Hepatocyte (in vitro differentiated cells): ENCODE measurements at regions not wholly inside any gene's neighbourhood (a gene's known extent, or its start where the extent isn't known, plus 50 kb on each side); places are given as distances from the start of the nearest gene placed in this dataset.
"Not testable (repeated sequence)": the region's sequence is repeated elsewhere in the genome, so short reads cannot be mapped to it uniquely, and the experiment has no call there.

Source experiments
- DNase-seq: peaks from one replicate; pipeline ENCODE4 v3.0.0-alpha.2; 2016; ENCODE audit warnings: low spot score
- H2AFZ ChIP-seq: fragments of 200-600 bp; sonication (generic); 2 replicates; pipeline ENCODE4 v1.6.0; 2016; ENCODE audit warnings: antibody characterized with exemption, mild to moderate bottlenecking
- H3K27ac ChIP-seq: fragments of 200-600 bp; sonication (generic); 2 replicates; pipeline ENCODE4 v1.5.1; 2016; ENCODE audit warnings: mild to moderate bottlenecking
- H3K27me3 ChIP-seq: fragments of 200-600 bp; sonication (generic); 2 replicates; pipeline ENCODE4 v1.6.1; 2016
- H3K36me3 ChIP-seq: fragments of 200-600 bp; sonication (generic); replicated peaks from 2 replicates; pipeline ENCODE4 v1.5.1; 2016; ENCODE audit warnings: low read depth; ENCODE audit not compliant: insufficient read depth
- H3K4me1 ChIP-seq: fragments of 200-600 bp; sonication (generic); 2 replicates; pipeline ENCODE4 v1.5.1; 2016; ENCODE audit warnings: mild to moderate bottlenecking, moderate library complexity; ENCODE audit not compliant: insufficient read depth
- H3K4me2 ChIP-seq: fragments of 200-600 bp; sonication (generic); 2 replicates; pipeline ENCODE4 v1.6.0; 2016
- H3K4me3 ChIP-seq: fragments of 200-600 bp; sonication (generic); 2 replicates; pipeline ENCODE4 v1.5.1; 2016; ENCODE audit warnings: mild to moderate bottlenecking
- H3K79me2 ChIP-seq: fragments of 200-600 bp; sonication (generic); 2 replicates; pipeline ENCODE4 v1.6.0; 2017; ENCODE audit warnings: mild to moderate bottlenecking
- H3K9me2 ChIP-seq: fragments of 200-600 bp; sonication (generic); replicated peaks from 2 replicates; pipeline ENCODE4 v1.6.0; 2017; ENCODE audit warnings: mild to moderate bottlenecking; ENCODE audit not compliant: insufficient read depth
- H3K9me3 ChIP-seq: fragments of 200-600 bp; sonication (generic); 2 replicates; pipeline ENCODE4 v1.5.1; 2016; ENCODE audit warnings: low read depth, mild to moderate bottlenecking
- H4K20me1 ChIP-seq: fragments of 200-600 bp; sonication (generic); 2 replicates; pipeline ENCODE4 v1.6.0; 2016; ENCODE audit warnings: mild to moderate bottlenecking; ENCODE audit not compliant: insufficient read depth, poor library complexity, severe bottlenecking
- EZH2 ChIP-seq: fragments of 200-600 bp; sonication (generic); IDR thresholded peaks from 2 replicates; pipeline ENCODE4 v1.6.1; 2016; ENCODE audit warnings: antibody characterized with exemption, mild to moderate bottlenecking, borderline replicate concordance
- EZH2phosphoT487 ChIP-seq: fragments of 200-600 bp; sonication (generic); IDR thresholded peaks from one replicate; pipeline ENCODE4 v1.6.1; 2018; ENCODE audit warnings: antibody characterized with exemption, mild to moderate bottlenecking, low read depth, moderate library complexity; ENCODE audit not compliant: unreplicated experiment, severe bottlenecking
- WGBS: methylation state at CpG from one replicate; pipeline ENCODE4 v1.1.6; 2016; ENCODE audit warnings: low lambda C conversion rate; ENCODE audit errors: missing lambda C conversion rate; 5-methylcytosine and 5-hydroxymethylcytosine counted together
- TF ChIP-seq, protein P1 (sequence below): fragments of 200-600 bp; sonication (generic); IDR thresholded peaks from 2 replicates; pipeline ENCODE4 v1.5.1; 2016; ENCODE audit warnings: antibody characterized with exemption, mild to moderate bottlenecking; ENCODE audit not compliant: poor library complexity

GRCh38 chr9:30348904-30349303 is 2035.5 kb upstream of the ACO1 start:
- WGBS: 90% methylated on average over 15 of the region's 15 CpGs
- no peaks in the 10 kb centered on the region for H3K27me3 ChIP-seq
- no peak overlapping the region for H3K4me2 ChIP-seq
- no peak overlapping the region for H3K27ac ChIP-seq
- H2AFZ ChIP-seq: no peak overlapping the region
- no peak for DNase-seq
- no peaks in the 10 kb centered on the region for H3K36me3 ChIP-seq
- H3K9me2 ChIP-seq: no peaks in the 10 kb centered on the region
- no peaks in the 10 kb centered on the region for H4K20me1 ChIP-seq
- TF ChIP-seq, protein P1, sequence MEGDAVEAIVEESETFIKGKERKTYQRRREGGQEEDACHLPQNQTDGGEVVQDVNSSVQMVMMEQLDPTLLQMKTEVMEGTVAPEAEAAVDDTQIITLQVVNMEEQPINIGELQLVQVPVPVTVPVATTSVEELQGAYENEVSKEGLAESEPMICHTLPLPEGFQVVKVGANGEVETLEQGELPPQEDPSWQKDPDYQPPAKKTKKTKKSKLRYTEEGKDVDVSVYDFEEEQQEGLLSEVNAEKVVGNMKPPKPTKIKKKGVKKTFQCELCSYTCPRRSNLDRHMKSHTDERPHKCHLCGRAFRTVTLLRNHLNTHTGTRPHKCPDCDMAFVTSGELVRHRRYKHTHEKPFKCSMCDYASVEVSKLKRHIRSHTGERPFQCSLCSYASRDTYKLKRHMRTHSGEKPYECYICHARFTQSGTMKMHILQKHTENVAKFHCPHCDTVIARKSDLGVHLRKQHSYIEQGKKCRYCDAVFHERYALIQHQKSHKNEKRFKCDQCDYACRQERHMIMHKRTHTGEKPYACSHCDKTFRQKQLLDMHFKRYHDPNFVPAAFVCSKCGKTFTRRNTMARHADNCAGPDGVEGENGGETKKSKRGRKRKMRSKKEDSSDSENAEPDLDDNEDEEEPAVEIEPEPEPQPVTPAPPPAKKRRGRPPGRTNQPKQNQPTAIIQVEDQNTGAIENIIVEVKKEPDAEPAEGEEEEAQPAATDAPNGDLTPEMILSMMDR: no peak
- no peak for TF ChIP-seq EZH2phosphoT487
- no peak for TF ChIP-seq EZH2
- H3K4me3 ChIP-seq: no peak overlapping the region
- H3K4me1 ChIP-seq: no peaks in the 10 kb centered on the region
- H3K9me3 ChIP-seq: no peaks in the 10 kb centered on the region
- H3K79me2 ChIP-seq: no peaks in the 10 kb centered on the region

- Histone ChIP-seq H3K4me1 (no peaks in the 10 kb centered on the region), H3K9me3 (no peaks in the 10 kb centered on the region), H2AFZ (no peak overlapping the region), H3K79me2 (no peaks in the 10 kb centered on the region), H3K27ac (no peak overlapping the region), H3K27me3 (no peaks in the 10 kb centered on the region), H3K36me3 (no peaks in the 10 kb centered on the region), H3K9me2 (no peaks in the 10 kb centered on the region), H3K4me3 (no peak overlapping the region), H3K4me2 (no peak overlapping the region), H4K20me1 (no peaks in the 10 kb centered on the region)
- WGBS: 92% methylated on average over 19 of the region's 19 CpGs
- no peak for DNase-seq
- TF ChIP-seq EZH2phosphoT487 (no peak), EZH2 (no peak)
- TF ChIP-seq, protein P1: no peak
Measured at GRCh38 chr9:30349526-30350513, 2034.6 kb upstream of the ACO1 start.

- H3K36me3 ChIP-seq: no peaks in the 10 kb centered on the region
- H4K20me1 ChIP-seq: no peaks in the 10 kb centered on the region
- no peak for DNase-seq
- H3K4me3 ChIP-seq: no peak overlapping the region
- H3K9me3 ChIP-seq: no peaks in the 10 kb centered on the region
- no peaks in the 10 kb centered on the region for H3K27me3 ChIP-seq
- TF ChIP-seq EZH2 (no peak), EZH2phosphoT487 (no peak)
- no peak overlapping the region for H3K4me2 ChIP-seq
- no peak overlapping the region for H3K27ac ChIP-seq
- H2AFZ ChIP-seq: no peak overlapping the region
- no peaks in the 10 kb centered on the region for H3K9me2 ChIP-seq
- 86% methylated on average over 4 of the region's 4 CpGs for WGBS
- H3K4me1 ChIP-seq: no peaks in the 10 kb centered on the region
- H3K79me2 ChIP-seq: no peaks in the 10 kb centered on the region
Measured at GRCh38 chr9:30356221-30356620, 2028.2 kb upstream of the ACO1 start.

GRCh38 chr9:30362373-30362772 is 2022.1 kb upstream of the ACO1 start:
- Histone ChIP-seq H3K9me3 (no peaks in the 10 kb centered on the region), H3K4me2 (no peak overlapping the region), H3K27ac (no peak overlapping the region), H3K4me1 (no peaks in the 10 kb centered on the region), H3K36me3 (no peaks in the 10 kb centered on the region), H4K20me1 (no peaks in the 10 kb centered on the region), H2AFZ (no peak overlapping the region), H3K27me3 (no peaks in the 10 kb centered on the region), H3K79me2 (no peaks in the 10 kb centered on the region), H3K9me2 (no peaks in the 10 kb centered on the region), H3K4me3 (no peak overlapping the region)
- TF ChIP-seq EZH2: no peak
- TF ChIP-seq EZH2phosphoT487: no peak
- TF ChIP-seq, protein P1: no peak
- DNase-seq: no peak

DNA sequence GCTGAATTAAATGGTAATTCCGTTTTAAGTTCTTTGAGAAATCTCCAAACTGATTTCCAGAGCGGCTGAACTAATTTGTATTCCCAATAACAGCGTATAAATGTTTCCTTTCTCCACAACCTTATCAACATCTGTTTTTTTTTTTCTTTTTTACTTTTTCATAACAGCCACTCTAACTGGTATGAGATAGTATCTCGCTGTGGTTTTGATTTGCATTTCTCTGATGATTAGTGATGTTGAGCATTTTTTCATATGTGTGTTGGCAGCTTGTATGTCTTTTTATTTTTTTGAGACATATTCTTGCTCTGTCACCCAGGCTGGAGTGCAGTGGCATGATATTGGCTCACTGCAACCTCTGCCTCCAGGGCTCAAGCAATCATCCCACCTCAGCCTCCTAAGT is 2018.3 kb upstream of the ACO1 start:
- H3K27ac ChIP-seq, H3K4me2 ChIP-seq, H3K4me1 ChIP-seq, DNase-seq, H4K20me1 ChIP-seq, H3K9me2 ChIP-seq, H3K9me3 ChIP-seq, H3K36me3 ChIP-seq, H3K27me3 ChIP-seq, H3K4me3 ChIP-seq, H3K79me2 ChIP-seq, H2AFZ ChIP-seq: not testable (repeated sequence)
- 84% methylated on average over 4 of the region's 4 CpGs for WGBS
